IMR-90 (cell line): ENCODE measurements at regions not wholly inside any gene's neighbourhood (a gene's known extent, or its start where the extent isn't known, plus 50 kb on each side); places are given as distances from the start of the nearest gene placed in this dataset.

Experiments
- ATAC-seq: fragments of 200-7000 bp; cut with Tn5 transposase; 2 replicates; pipeline ENCODE4 v1.9.1; 2020; ENCODE audit warnings: low read depth, mild to moderate bottlenecking, moderate library complexity
- BruUV-seq: library from RNA; stranded (reverse); fragments of 400-500 nt; replicated peaks from 2 replicates; lab custom pipeline; 2021; lab: Mats Ljungman, UMichigan
- CTCF ChIA-PET: fragments of 300-600 bp; formaldehyde crosslinking; extraction: SDS; loops from one replicate; lab custom pipeline; 2021; ENCODE audit warnings: antibody characterized with exemption; lab: Yijun Ruan, JAX
- POLR2A ChIA-PET: fragments of 300-600 bp; sonication (Branson Sonifier 250); formaldehyde crosslinking; loops from one replicate; lab custom pipeline; 2022; ENCODE audit warnings: antibody characterized with exemption; ENCODE audit not compliant: unreplicated experiment; lab: Charles Lee
- DNase-seq: peaks from one replicate; pipeline ENCODE4 v3.0.0; 2013
- H2AFZ ChIP-seq: replicated peaks from 2 replicates; pipeline ENCODE3; 2013; ENCODE audit warnings: low read length, mild to moderate bottlenecking; ENCODE audit not compliant: poor library complexity
- H2AK5ac ChIP-seq: 2 replicates; pipeline ENCODE4 v1.6.1; 2013; ENCODE audit warnings: low read depth, low read length, inconsistent platforms
- H2AK9ac ChIP-seq: replicated peaks from 2 replicates; pipeline ENCODE3; 2013; ENCODE audit warnings: mild to moderate bottlenecking, low read depth, low read length, moderate library complexity; ENCODE audit not compliant: poor library complexity
- H2BK120ac ChIP-seq: 2 replicates; pipeline ENCODE4 v1.6.1; 2013; ENCODE audit warnings: low read depth, low read length, inconsistent platforms
- H2BK15ac ChIP-seq: 3 replicates; pipeline ENCODE4 v1.6.1; 2013; ENCODE audit warnings: low read depth, low read length, inconsistent platforms
- H2BK20ac ChIP-seq: 2 replicates; pipeline ENCODE4 v1.6.1; 2013; ENCODE audit warnings: low read depth, mild to moderate bottlenecking, inconsistent platforms, low read length, moderate library complexity
- H2BK5ac ChIP-seq: 2 replicates; pipeline ENCODE4 v1.6.1; 2013; ENCODE audit warnings: mild to moderate bottlenecking, low read depth, low read length, inconsistent platforms; ENCODE audit not compliant: poor library complexity, severe bottlenecking
- H3K14ac ChIP-seq: replicated peaks from 2 replicates; pipeline ENCODE4 v1.6.1; 2013; ENCODE audit warnings: low read depth, low read length, inconsistent platforms
- H3K18ac ChIP-seq: 2 replicates; pipeline ENCODE4 v1.6.1; 2013; ENCODE audit warnings: low read depth, low read length, control low read depth
- H3K23ac ChIP-seq: 2 replicates; pipeline ENCODE4 v1.6.1; 2013; ENCODE audit warnings: low read depth, low read length, inconsistent platforms
- H3K27ac ChIP-seq: 2 replicates; pipeline ENCODE4 v1.5.1; 2013; ENCODE audit warnings: mild to moderate bottlenecking, control low read depth, low read length; ENCODE audit not compliant: insufficient read depth
- H3K27me3 ChIP-seq: 2 replicates; pipeline ENCODE4 v1.6.1; 2013; ENCODE audit warnings: low read length; ENCODE audit not compliant: control insufficient read depth, insufficient read depth
- H3K36me3 ChIP-seq: 2 replicates; pipeline ENCODE4 v1.6.1; 2013; ENCODE audit warnings: low read length, mixed read lengths; ENCODE audit not compliant: control insufficient read depth, insufficient read depth
- H3K4ac ChIP-seq: 2 replicates; pipeline ENCODE4 v1.6.1; 2013; ENCODE audit warnings: low read depth, low read length, inconsistent platforms
- H3K4me1 ChIP-seq: 2 replicates; pipeline ENCODE4 v1.6.1; 2013; ENCODE audit warnings: low read length, mixed read lengths; ENCODE audit not compliant: control insufficient read depth, insufficient read depth
- H3K4me2 ChIP-seq: 2 replicates; pipeline ENCODE4 v1.6.1; 2013; ENCODE audit warnings: low read depth, mild to moderate bottlenecking, control low read depth, low read length, moderate library complexity
- H3K4me3 ChIP-seq: 2 replicates; pipeline ENCODE4 v1.5.1; 2013; ENCODE audit warnings: low read depth, mild to moderate bottlenecking, control low read depth, low read length, moderate library complexity; ENCODE audit not compliant: insufficient read depth
- H3K56ac ChIP-seq: 2 replicates; pipeline ENCODE4 v1.6.1; 2013; ENCODE audit warnings: low read length, inconsistent platforms; ENCODE audit not compliant: insufficient read depth; ENCODE audit errors: extremely low read depth
- H3K79me1 ChIP-seq, 2 experiments: 2 replicates each; pipeline ENCODE4 v1.6.1; 2013; ENCODE audit warnings: low read length in 2 of 2, inconsistent platforms in 1 of 2, low read depth in 1 of 2
- H3K9ac ChIP-seq: 2 replicates; pipeline ENCODE4 v1.6.1; 2013; ENCODE audit warnings: low read depth, low read length, control low read depth
- H3K9me1 ChIP-seq: 2 replicates; pipeline ENCODE4 v1.6.1; 2013; ENCODE audit warnings: low read length, inconsistent platforms; ENCODE audit not compliant: insufficient read depth
- H3K9me3 ChIP-seq: 2 replicates; pipeline ENCODE4 v1.6.1; 2013; ENCODE audit warnings: low read length; ENCODE audit not compliant: control insufficient read depth, insufficient read depth
- H4K20me1 ChIP-seq: 2 replicates; pipeline ENCODE4 v1.6.1; 2013; ENCODE audit warnings: low read length, inconsistent platforms; ENCODE audit not compliant: insufficient read depth
- H4K5ac ChIP-seq: 2 replicates; pipeline ENCODE4 v1.6.1; 2013; ENCODE audit warnings: mild to moderate bottlenecking, low read depth, low read length, control low read depth
- H4K8ac ChIP-seq, 2 experiments: 2 replicates each; pipeline ENCODE4 v1.6.1; 2013; ENCODE audit warnings: low read depth in 2 of 2, low read length in 2 of 2, control low read depth in 1 of 2, inconsistent platforms in 1 of 2
- H4K91ac ChIP-seq: 2 replicates; pipeline ENCODE4 v1.6.1; 2013; ENCODE audit warnings: low read depth, low read length, inconsistent platforms; ENCODE audit not compliant: insufficient read depth
- BHLHE40 ChIP-seq: fragments of 150-350 bp; IDR thresholded peaks from 2 replicates; pipeline ENCODE4 v1.6.1; 2016; ENCODE audit warnings: mild to moderate bottlenecking, low read depth, low read length
- CEBPB ChIP-seq: IDR thresholded peaks from 2 replicates; pipeline ENCODE4 v1.6.1; 2012; ENCODE audit warnings: low read depth, low read length, improper control_type of control experiment
- CHD1 ChIP-seq: IDR thresholded peaks from 2 replicates; pipeline ENCODE4 v1.6.1; 2012; ENCODE audit warnings: low read depth, low read length, improper control_type of control experiment
- CTCF ChIP-seq: conservative IDR thresholded peaks from 2 replicates; pipeline ENCODE4 v1.5.1; 2012; ENCODE audit warnings: mild to moderate bottlenecking, low read depth, low read length, improper control_type of control experiment
- ELK1 ChIP-seq: fragments of 150-350 bp; IDR thresholded peaks from 2 replicates; pipeline ENCODE4 v1.6.1; 2016; ENCODE audit warnings: low read depth, mild to moderate bottlenecking, low read length, moderate library complexity, borderline replicate concordance
- FOS ChIP-seq: fragments of 150-350 bp; IDR thresholded peaks from 2 replicates; pipeline ENCODE4 v1.6.1; 2016; ENCODE audit warnings: low read depth, low read length
- MAFK ChIP-seq: IDR thresholded peaks from 2 replicates; pipeline ENCODE4 v1.6.1; 2012; ENCODE audit warnings: low read depth, low read length, improper control_type of control experiment
- MXI1 ChIP-seq: IDR thresholded peaks from 2 replicates; pipeline ENCODE4 v1.6.1; 2012; ENCODE audit warnings: low read depth, mild to moderate bottlenecking, low read length, moderate library complexity, borderline replicate concordance
- NFE2L2 ChIP-seq: fragments of 150-350 bp; IDR thresholded peaks from 2 replicates; pipeline ENCODE4 v1.6.1; 2016; ENCODE audit warnings: low read depth, mild to moderate bottlenecking, low read length
- POLR2A ChIP-seq: IDR thresholded peaks from 2 replicates; pipeline ENCODE4 v1.6.1; 2012; ENCODE audit warnings: mild to moderate bottlenecking, low read depth, low read length
- RAD21 ChIP-seq: IDR thresholded peaks from 2 replicates; pipeline ENCODE4 v1.6.1; 2012; ENCODE audit warnings: low read length, improper control_type of control experiment
- RCOR1 ChIP-seq: IDR thresholded peaks from 2 replicates; pipeline ENCODE4 v1.6.1; 2012; ENCODE audit warnings: mild to moderate bottlenecking, low read length, improper control_type of control experiment; ENCODE audit not compliant: insufficient replicate concordance
- RFX5 ChIP-seq: IDR thresholded peaks from 2 replicates; pipeline ENCODE4 v1.8.0; 2012; ENCODE audit warnings: low read depth, mild to moderate bottlenecking, low read length, moderate library complexity
- SMC3 ChIP-seq: fragments of 150-350 bp; IDR thresholded peaks from 2 replicates; pipeline ENCODE4 v1.6.1; 2016; ENCODE audit warnings: low read depth, mild to moderate bottlenecking, antibody characterized with exemption, low read length, moderate library complexity
- USF2 ChIP-seq: fragments of 150-350 bp; IDR thresholded peaks from 2 replicates; pipeline ENCODE4 v1.6.1; 2017; ENCODE audit warnings: mild to moderate bottlenecking, antibody characterized with exemption, low read length, low read depth
- dilution Hi-C: fragments of 300-500 bp; cut with HindIII; formaldehyde crosslinking; loops from one replicate; pipeline ENCODE4 v1.14.3; 2018; ENCODE audit warnings: low sequenced_read_pairs; ENCODE audit not compliant: unreplicated experiment
- in situ Hi-C: fragments of 300-500 bp; cut with MboI; formaldehyde crosslinking; loops from 3 replicates; pipeline ENCODE4 v1.14.3; 2019; ENCODE audit warnings: low sequenced_read_pairs, inconsistent platforms, mixed read lengths
- intact Hi-C: fragments of 100-400 bp; cut with micrococcal nuclease; formaldehyde crosslinking; loops from 2 replicates; pipeline ENCODE4 v1.10.0; 2022

- no TSS peak for BruUV-seq
Observed at GRCh38 chr2:194270648-194271047, 1386.4 kb upstream of the SLC39A10 start.

More at GRCh38 chr2:194270648-194271047, 1386.4 kb upstream of the SLC39A10 start:
- H4K91ac ChIP-seq: no peak overlapping the region
- H3K56ac ChIP-seq: no peak overlapping the region
- DNase-seq: no peak
- no peak overlapping the region for H4K8ac ChIP-seq
- H3K9ac ChIP-seq: no peak overlapping the region
- H4K20me1 ChIP-seq: no peaks in the 10 kb centered on the region
- no peaks in the 10 kb centered on the region for H3K4me1 ChIP-seq
- H3K9me1 ChIP-seq: no peaks in the 10 kb centered on the region
- TF ChIP-seq CHD1 (no peak), CTCF (no peak), BHLHE40 (no peak), ELK1 (no peak), RFX5 (no peak), CEBPB (no peak), MXI1 (no peak), NFE2L2 (no peak), RCOR1 (no peak), RAD21 (no peak), POLR2A (no peak), MAFK (no peak), SMC3 (no peak), FOS (no peak), USF2 (no peak)
- no peak overlapping the region for H2BK5ac ChIP-seq
- H3K4ac ChIP-seq: no peak overlapping the region
- no peak overlapping the region for H4K5ac ChIP-seq
- H2BK15ac ChIP-seq: no peak overlapping the region
- H3K27ac ChIP-seq: no peak overlapping the region
- no peak for ATAC-seq
- H2BK120ac ChIP-seq: no peak overlapping the region
- no peak overlapping the region for H3K23ac ChIP-seq
- POLR2A ChIA-PET: no interaction called here
- CTCF ChIA-PET: no interaction called here
- H3K27me3 ChIP-seq: no peaks in the 10 kb centered on the region
- H2BK20ac ChIP-seq: no peak overlapping the region
- H3K14ac ChIP-seq: no peak overlapping the region
- H3K4me3 ChIP-seq: no peak overlapping the region
- no peak overlapping the region for H2AK9ac ChIP-seq
- no peak overlapping the region for H2AFZ ChIP-seq
- H3K36me3 ChIP-seq: no peaks in the 10 kb centered on the region
- dilution Hi-C loops: no loop called here
- H3K79me1 ChIP-seq: no peaks in the 10 kb centered on the region
- peaks cover 2% of the 10 kb centered on the region for H3K9me3 ChIP-seq
- in situ Hi-C loops: no loop called here
- no peak overlapping the region for H3K4me2 ChIP-seq
- no peak overlapping the region for H2AK5ac ChIP-seq
- H3K18ac ChIP-seq: no peak overlapping the region
- intact Hi-C loops: no loop called here
